OCI-LY1 (cell line): ENCODE measurements at regions not wholly inside any gene's neighbourhood (a gene's known extent, or its start where the extent isn't known, plus 50 kb on each side); places are given as distances from the start of the nearest gene placed in this dataset.

ENCODE experiments used
- EZH2 ChIP-seq: fragments of 200-600 bp; sonication (generic), shearing (Covaris generic); IDR thresholded peaks from 2 replicates; pipeline ENCODE4 v1.8.0; 2017; ENCODE audit warnings: borderline replicate concordance, mixed run types, mild to moderate bottlenecking, antibody characterized with exemption, low read length, moderate library complexity, mixed read lengths
- TF ChIP-seq, protein P1 (sequence below): fragments of 200-600 bp; sonication (generic), shearing (Covaris generic); IDR thresholded peaks from 2 replicates; pipeline ENCODE4 v1.5.1; 2017; ENCODE audit warnings: mild to moderate bottlenecking, antibody characterized with exemption, low read length, moderate library complexity, mixed read lengths

DNA sequence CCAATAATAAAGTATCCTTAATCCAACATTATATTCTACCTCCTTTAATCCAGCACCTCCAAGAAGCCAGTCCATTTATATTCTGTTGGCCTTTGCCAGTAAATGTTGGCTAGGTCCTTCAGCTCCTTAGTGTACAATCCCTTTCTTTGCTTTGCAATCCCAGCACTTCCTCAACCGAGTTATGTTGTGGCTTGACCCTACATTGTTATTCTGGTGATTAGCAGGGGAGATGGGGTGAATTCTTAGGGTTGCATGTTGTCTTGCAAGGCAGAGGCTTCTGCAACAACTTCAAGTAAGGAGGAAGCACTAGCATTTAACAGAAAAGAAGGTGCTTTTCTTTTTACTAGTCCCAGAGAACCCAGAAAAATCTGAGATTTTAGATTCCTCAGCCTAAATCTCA, 127.2 kb downstream of the CD47 start:
- TF ChIP-seq, protein P1, sequence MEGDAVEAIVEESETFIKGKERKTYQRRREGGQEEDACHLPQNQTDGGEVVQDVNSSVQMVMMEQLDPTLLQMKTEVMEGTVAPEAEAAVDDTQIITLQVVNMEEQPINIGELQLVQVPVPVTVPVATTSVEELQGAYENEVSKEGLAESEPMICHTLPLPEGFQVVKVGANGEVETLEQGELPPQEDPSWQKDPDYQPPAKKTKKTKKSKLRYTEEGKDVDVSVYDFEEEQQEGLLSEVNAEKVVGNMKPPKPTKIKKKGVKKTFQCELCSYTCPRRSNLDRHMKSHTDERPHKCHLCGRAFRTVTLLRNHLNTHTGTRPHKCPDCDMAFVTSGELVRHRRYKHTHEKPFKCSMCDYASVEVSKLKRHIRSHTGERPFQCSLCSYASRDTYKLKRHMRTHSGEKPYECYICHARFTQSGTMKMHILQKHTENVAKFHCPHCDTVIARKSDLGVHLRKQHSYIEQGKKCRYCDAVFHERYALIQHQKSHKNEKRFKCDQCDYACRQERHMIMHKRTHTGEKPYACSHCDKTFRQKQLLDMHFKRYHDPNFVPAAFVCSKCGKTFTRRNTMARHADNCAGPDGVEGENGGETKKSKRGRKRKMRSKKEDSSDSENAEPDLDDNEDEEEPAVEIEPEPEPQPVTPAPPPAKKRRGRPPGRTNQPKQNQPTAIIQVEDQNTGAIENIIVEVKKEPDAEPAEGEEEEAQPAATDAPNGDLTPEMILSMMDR: no peak
- TF ChIP-seq EZH2: no peak
